Omental fat pad (tissue), 3 donors: ENCODE measurements at regions not wholly inside any gene's neighbourhood (a gene's known extent, or its start where the extent isn't known, plus 50 kb on each side); places are given as distances from the start of the nearest gene placed in this dataset.

ENCODE experiments used
- ATAC-seq: fragments of 150-250 bp; one replicate; pipeline ENCODE4 v1.9.1; 2016; ENCODE audit warnings: mild to moderate bottlenecking, moderate library complexity; ENCODE audit not compliant: low FRiP score
- DNase-seq: peaks from one replicate; pipeline ENCODE4 v3.0.0-alpha.2; 2019; ENCODE audit warnings: low spot score
- CTCF ChIP-seq, 3 donors: fragments of 450-650 bp; IDR thresholded peaks; one replicate each; pipeline ENCODE4 v1.5.1; 2016 to 2017; ENCODE audit warnings: antibody characterized with exemption in 3 of 3, mild to moderate bottlenecking in 3 of 3, moderate library complexity in 2 of 3

GRCh38 chr4:27666943-27667342 lies 806.3 kb downstream of the STIM2 start:
- DNase-seq: no peak
- TF ChIP-seq CTCF (IDR thresholded peaks at IDR 0.05): no peak
- no peak for ATAC-seq

GRCh38 chr4:27668001-27668400 lies 807.4 kb downstream of the STIM2 start:
- DNase-seq (no peak), ATAC-seq (no peak)
- no peak for TF ChIP-seq CTCF (IDR thresholded peaks at IDR 0.05)

- ATAC-seq (no peak), DNase-seq (no peak)
- TF ChIP-seq CTCF (IDR thresholded peaks at IDR 0.05): no peak
Observed at GRCh38 chr4:27678027-27678426, 817.4 kb downstream of the STIM2 start.

- ATAC-seq (peak; percentile 78), DNase-seq (no peak)
- no peak for TF ChIP-seq CTCF (IDR thresholded peaks at IDR 0.05)
Observed at GRCh38 chr4:27684610-27685011, 824.0 kb downstream of the STIM2 start.

GRCh38 chr4:27685091-27685490 lies 824.5 kb downstream of the STIM2 start:
- no peak for TF ChIP-seq CTCF (IDR thresholded peaks at IDR 0.05)

GRCh38 chr4:27685947-27686346 lies 825.3 kb downstream of the STIM2 start:
- TF ChIP-seq CTCF (IDR thresholded peaks at IDR 0.05): no peak
- DNase-seq: no peak
- ATAC-seq: no peak

More at GRCh38 chr4:27685091-27685490, 824.5 kb downstream of the STIM2 start:
- no peak for ATAC-seq
- DNase-seq: no peak

GRCh38 chr4:27692158-27692557 lies 831.5 kb downstream of the STIM2 start:
- no peak for ATAC-seq
- no peak for TF ChIP-seq CTCF (IDR thresholded peaks at IDR 0.05)
- DNase-seq: no peak
